ENCODE measurements at regions not wholly inside any gene's neighbourhood (a gene's known extent, or its start where the extent isn't known, plus 50 kb on each side); places are given as distances from the start of the nearest gene placed in this dataset.

GRCh38 chr2:111664275-111664850 is 219.6 kb downstream of the ANAPC1 start:
- TF ChIP-seq CTCF (IDR thresholded peaks at IDR 0.05; ENCODE audit: low read depth, low read length, poor library complexity, severe bottlenecking): no peak
- no peak for TF ChIP-seq EZH2phosphoT487 (IDR thresholded peaks at IDR 0.05; ENCODE audit: borderline replicate concordance, low read length)

All from DOHH2 (cell line).